ENCODE measurements at regions not wholly inside any gene's neighbourhood (a gene's known extent, or its start where the extent isn't known, plus 50 kb on each side); places are given as distances from the start of the nearest gene placed in this dataset.

DNA sequence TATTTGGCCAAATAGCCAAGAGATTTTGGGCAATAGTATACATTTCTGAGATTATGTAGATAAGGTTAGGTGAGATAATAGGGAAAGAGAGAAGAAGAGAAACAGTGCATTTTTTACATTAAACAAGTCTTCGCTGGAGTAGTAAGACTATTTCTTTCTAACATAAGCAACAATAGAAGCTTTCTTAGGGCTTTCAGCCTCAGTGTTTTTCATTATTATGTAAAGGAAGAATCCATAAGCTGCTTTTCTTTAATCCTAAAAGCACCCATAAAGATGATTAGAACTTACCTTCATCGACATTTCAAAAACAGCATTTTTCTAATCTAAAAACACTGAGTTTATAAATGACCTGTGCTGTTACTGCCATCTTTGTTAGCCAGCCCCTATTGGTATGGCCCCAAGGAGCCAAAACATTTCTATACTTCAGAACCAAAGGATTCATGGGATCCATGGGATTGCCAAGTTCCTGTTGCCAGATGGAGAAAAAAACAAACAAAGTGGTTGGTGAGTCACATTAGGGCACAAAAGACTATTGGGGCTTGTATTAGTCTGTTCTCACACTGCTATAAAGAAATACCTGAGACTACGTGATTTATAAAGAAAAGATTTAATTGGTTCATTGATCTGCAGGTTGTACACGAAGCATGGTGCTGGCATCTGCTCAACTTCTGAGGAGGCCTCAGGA, 88.2 kb downstream of the SCG2 start:
- H4K91ac ChIP-seq (ENCODE audit: insufficient read depth, low read depth, low read length), result no peak overlapping the region
- dilution Hi-C loops (cut with HindIII; ENCODE audit: low sequenced_read_pairs, unreplicated experiment) (no loop called here), in situ Hi-C loops (cut with MboI; ENCODE audit: low sequenced_read_pairs) (no loop called here), intact Hi-C loops (cut with micrococcal nuclease) (no loop called here)
- no CpG with 5 or more reads among the region's 4 CpGs for WGBS, 2 experiments (ENCODE audit: extremely low coverage in 2 of 2, insufficient read length in 1 of 2)
- H3K14ac ChIP-seq (replicated peaks; ENCODE audit: low read depth, low read length), result no peak overlapping the region
- H3K27me3 ChIP-seq (ENCODE audit: control insufficient read depth, insufficient read depth, low read length), result no peaks in the 10 kb centered on the region
- no peak overlapping the region for H2BK5ac ChIP-seq (ENCODE audit: low read depth, low read length, poor library complexity, severe bottlenecking)
- H2AFZ ChIP-seq (replicated peaks; ENCODE audit: low read length, poor library complexity), result no peak overlapping the region
- H2BK15ac ChIP-seq (ENCODE audit: low read depth, low read length), result no peak overlapping the region
- H4K20me1 ChIP-seq (ENCODE audit: insufficient read depth, low read length), result no peaks in the 10 kb centered on the region
- TF ChIP-seq CEBPB (IDR thresholded peaks at IDR 0.05; ENCODE audit: low read depth, low read length), result no peak
- no peak for TF ChIP-seq NFE2L2 (IDR thresholded peaks at IDR 0.05; ENCODE audit: low read depth, low read length)
- TF ChIP-seq USF2 (IDR thresholded peaks at IDR 0.05; ENCODE audit: low read depth, low read length), result no peak
- no peak for TF ChIP-seq MAZ (IDR thresholded peaks at IDR 0.05; ENCODE audit: borderline replicate concordance, low read depth, low read length)
- no peak for TF ChIP-seq RCOR1 (IDR thresholded peaks at IDR 0.05; ENCODE audit: insufficient replicate concordance, low read length)
- no peak for TF ChIP-seq CHD1 (IDR thresholded peaks at IDR 0.05; ENCODE audit: low read depth, low read length)
- TF ChIP-seq RFX5 (IDR thresholded peaks at IDR 0.05; ENCODE audit: low read depth, low read length), result no peak
- no peak for TF ChIP-seq MXI1 (IDR thresholded peaks at IDR 0.05; ENCODE audit: borderline replicate concordance, low read depth, low read length)
- TF ChIP-seq CTCF (conservative IDR thresholded peaks at IDR 0.05; ENCODE audit: low read depth, low read length), result no peak
- no peak for TF ChIP-seq MAFK (IDR thresholded peaks at IDR 0.05; ENCODE audit: low read depth, low read length)
- TF ChIP-seq BHLHE40 (IDR thresholded peaks at IDR 0.05; ENCODE audit: low read depth, low read length), result no peak
- TF ChIP-seq RAD21 (IDR thresholded peaks at IDR 0.05; ENCODE audit: low read length), result no peak
- no peak for TF ChIP-seq FOS (IDR thresholded peaks at IDR 0.05; ENCODE audit: low read depth, low read length)
- no peak for TF ChIP-seq POLR2A (IDR thresholded peaks at IDR 0.05; ENCODE audit: low read depth, low read length)
- TF ChIP-seq ELK1 (IDR thresholded peaks at IDR 0.05; ENCODE audit: borderline replicate concordance, low read depth, low read length), result no peak
- no peak for TF ChIP-seq SMC3 (IDR thresholded peaks at IDR 0.05; ENCODE audit: low read depth, low read length)
- H3K79me1 ChIP-seq (ENCODE audit: low read depth in 1 of 2, low read length in 2 of 2), result no peaks in the 10 kb centered on the region
- H3K9me1 ChIP-seq (ENCODE audit: insufficient read depth, low read length), result no peaks in the 10 kb centered on the region
- ChIA-PET POLR2A (ENCODE audit: unreplicated experiment) (no interaction called here), CTCF (no interaction called here)
- no peak overlapping the region for H2AK9ac ChIP-seq (replicated peaks; ENCODE audit: low read depth, low read length, poor library complexity)
- no peaks in the 10 kb centered on the region for H3K9me3 ChIP-seq (ENCODE audit: control insufficient read depth, insufficient read depth, low read length)
- no peak overlapping the region for H3K9ac ChIP-seq (ENCODE audit: low read depth, low read length)
- ATAC-seq (ENCODE audit: low read depth), result no peak
- H3K4me3 ChIP-seq (ENCODE audit: insufficient read depth, low read depth, low read length), result no peak overlapping the region
- no peak overlapping the region for H3K4ac ChIP-seq (ENCODE audit: low read depth, low read length)
- peak; percentile 34 for DNase-seq
- no peak overlapping the region for H4K8ac ChIP-seq (ENCODE audit: low read depth in 2 of 2, low read length in 2 of 2)
- H3K18ac ChIP-seq (ENCODE audit: low read depth, low read length), result no peak overlapping the region
- H3K23ac ChIP-seq (ENCODE audit: low read depth, low read length), result no peak overlapping the region
- H2BK120ac ChIP-seq (ENCODE audit: low read depth, low read length), result no peak overlapping the region
- H3K36me3 ChIP-seq (ENCODE audit: control insufficient read depth, insufficient read depth, low read length), result no peaks in the 10 kb centered on the region
- no peak overlapping the region for H2AK5ac ChIP-seq (ENCODE audit: low read depth, low read length)
- H3K4me2 ChIP-seq (ENCODE audit: low read depth, low read length), result no peak overlapping the region
- no peak overlapping the region for H4K5ac ChIP-seq (ENCODE audit: low read depth, low read length)
- H3K56ac ChIP-seq (ENCODE audit: extremely low read depth, insufficient read depth, low read length), result no peak overlapping the region
- no peaks in the 10 kb centered on the region for H3K4me1 ChIP-seq (ENCODE audit: control insufficient read depth, insufficient read depth, low read length)
- no peak overlapping the region for H2BK20ac ChIP-seq (ENCODE audit: low read depth, low read length)
- BruUV-seq (replicated peaks), result no TSS peak
- H3K27ac ChIP-seq (ENCODE audit: insufficient read depth, low read length), result no peak overlapping the region

All from IMR-90 (cell line).